NCI-H226 (cell line): ENCODE measurements at regions not wholly inside any gene's neighbourhood (a gene's known extent, or its start where the extent isn't known, plus 50 kb on each side); places are given as distances from the start of the nearest gene placed in this dataset.
"Not testable (repeated sequence)": the region's sequence is repeated elsewhere in the genome, so short reads cannot be mapped to it uniquely, and the experiment has no call there.

Source experiments
- DNase-seq: peaks from one replicate; pipeline ENCODE4 v3.0.0-alpha.2; 2015

DNA sequence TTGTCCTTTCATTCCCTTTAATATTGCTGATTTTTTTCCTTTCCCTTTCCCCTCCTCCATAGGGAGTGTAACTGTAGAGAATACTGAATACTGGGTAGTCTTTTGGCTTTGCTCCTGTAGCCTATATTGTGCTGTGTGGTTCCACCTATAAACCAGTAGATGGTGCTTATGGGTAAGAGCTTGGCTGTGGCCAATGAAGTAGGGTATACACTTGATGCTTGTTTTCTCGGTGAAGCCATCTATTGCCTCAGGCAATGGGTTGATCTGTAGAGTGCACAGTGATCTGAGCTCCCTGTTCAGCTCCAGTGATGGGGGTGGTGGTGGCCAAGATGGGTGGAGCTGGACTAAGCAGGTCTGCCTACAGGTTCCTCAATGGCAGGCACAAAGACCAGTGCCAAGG is 203.3 kb upstream of the IMPG1 start:
- DNase-seq, result peak; percentile 34

DNA sequence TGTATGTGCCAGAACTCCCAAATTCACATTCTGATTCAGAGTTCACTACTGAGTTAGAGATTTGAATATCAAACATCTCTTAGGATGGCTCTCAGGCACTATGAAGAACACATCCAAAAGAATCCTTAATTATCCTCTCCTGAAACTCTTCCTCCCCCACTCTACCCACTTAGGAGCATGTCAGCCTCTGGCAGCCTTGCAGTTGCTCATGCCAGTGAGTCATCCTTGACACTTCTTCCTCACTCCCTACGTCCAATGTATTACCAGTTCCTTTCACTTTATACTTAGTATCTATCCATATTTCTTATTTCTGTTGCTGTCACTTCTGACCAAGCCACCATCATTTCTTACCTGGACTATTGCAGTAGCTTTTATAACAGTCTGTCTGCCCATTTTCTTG is 192.0 kb upstream of the IMPG1 start:
- DNase-seq, result peak; percentile 54

DNA sequence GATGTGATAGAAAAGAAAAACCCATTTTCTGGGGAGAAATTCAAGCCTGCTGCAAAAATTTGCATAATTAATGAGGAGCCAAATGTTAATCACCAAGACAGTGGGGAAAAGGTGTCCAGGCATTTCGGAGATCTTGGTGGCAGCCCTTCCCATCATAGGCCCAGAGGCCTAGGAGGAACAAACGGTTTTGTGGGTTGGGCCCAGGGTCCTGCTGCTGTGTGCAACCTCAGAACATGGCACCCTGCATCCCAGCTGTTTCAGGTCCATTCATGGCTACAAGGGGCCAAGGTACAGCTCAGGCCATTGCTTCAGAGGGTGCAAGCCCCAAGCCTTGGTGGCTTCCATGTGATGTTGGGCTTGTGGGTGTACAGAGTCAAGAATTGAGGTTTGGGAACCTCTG is 189.8 kb upstream of the IMPG1 start:
- DNase-seq, result no peak

DNA sequence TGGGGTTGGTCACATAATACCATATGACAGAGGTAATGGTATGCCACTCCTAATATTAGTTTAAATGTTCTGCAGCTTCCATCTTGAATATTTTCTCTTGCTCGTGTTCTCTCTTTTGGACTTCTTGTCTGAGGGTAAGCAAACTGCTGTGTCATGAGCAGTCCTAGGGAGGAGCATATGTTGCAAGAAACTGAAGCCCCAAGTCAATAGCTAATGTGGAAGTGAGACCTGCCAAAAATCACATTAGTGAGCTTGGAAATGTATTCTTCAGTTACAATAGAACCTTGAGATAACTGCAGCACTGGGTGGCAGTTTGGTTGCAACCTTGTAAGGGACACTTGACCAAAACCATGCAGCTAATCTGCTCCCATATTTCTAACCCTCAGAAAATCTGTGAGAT is 178.2 kb upstream of the IMPG1 start:
- DNase-seq, result no peak

DNA sequence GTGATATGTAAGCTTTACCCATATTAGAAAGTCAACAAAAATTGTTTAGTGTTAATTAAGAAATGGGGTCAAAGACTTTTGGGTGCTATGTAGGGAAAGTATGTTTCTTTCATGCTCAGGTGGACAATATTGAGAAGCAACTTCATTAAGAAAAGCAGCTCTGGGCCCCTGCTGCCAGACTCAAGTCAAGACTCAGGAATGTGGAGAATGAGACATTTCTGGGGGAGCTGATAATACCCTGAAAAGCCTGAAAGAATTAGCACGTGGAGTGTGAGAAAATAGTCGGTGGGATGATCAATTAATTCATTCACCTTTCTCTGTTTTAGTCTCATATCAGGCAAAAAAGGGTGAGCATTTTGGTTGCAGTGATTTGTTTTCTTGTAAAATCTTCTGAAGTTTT is 175.1 kb upstream of the IMPG1 start:
- no peak for DNase-seq

DNA sequence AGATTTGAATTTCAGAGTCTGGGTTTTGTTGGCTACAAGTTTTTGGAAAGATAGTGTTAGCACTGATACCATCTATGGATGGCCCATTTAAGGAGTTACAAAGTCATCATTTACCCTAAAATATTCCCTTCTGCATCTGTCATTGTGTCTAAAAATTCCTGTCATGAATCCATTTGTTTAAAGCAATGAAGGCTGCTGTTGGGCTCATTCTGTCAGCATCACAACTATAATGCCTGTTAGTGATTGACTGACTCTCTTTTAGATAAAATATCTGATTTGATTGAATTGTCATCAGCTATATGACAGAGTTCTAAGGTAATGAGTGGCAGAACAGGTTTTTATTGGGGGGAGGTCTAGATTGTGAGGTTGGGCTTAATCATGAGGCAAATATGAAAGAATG is 167.6 kb upstream of the IMPG1 start:
- no peak for DNase-seq

DNA sequence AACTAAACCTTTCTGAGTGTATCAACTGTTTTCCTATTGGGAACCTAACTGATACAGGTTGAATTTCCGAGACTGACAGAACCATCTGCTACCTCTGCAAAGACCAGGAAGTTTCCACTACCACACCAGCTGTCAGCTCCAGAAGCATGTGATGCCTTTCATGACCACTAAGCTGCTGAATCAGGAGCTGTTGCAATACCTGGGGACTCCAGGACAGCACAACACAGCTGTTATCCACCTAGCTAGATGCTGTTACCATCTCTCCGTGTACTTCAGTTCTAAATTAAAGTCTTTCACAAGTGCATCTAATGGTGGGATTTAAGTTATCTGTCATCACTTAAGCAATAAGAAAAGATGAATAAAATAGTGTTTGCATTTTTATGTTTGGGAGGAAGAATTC is 158.2 kb upstream of the IMPG1 start:
- no peak for DNase-seq

DNA sequence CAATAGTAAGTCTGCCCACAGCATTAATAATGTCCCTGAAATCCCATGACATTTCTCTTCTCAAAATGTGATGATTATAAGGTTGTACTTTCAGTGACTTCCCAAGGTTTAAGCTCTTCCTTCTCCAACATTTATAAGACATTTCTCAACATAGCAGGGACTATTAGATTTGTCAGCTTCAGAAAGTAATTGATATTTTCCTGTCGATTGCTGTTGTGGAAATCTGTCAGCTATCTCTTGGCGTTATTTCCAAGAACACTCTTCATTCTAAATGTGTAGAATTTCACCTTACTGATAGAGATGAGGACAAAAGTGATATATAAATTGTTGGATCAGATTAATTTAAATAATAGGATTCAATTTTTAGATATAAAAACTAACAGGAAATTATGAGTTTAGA is 149.7 kb upstream of the IMPG1 start:
- no peak for DNase-seq

DNA sequence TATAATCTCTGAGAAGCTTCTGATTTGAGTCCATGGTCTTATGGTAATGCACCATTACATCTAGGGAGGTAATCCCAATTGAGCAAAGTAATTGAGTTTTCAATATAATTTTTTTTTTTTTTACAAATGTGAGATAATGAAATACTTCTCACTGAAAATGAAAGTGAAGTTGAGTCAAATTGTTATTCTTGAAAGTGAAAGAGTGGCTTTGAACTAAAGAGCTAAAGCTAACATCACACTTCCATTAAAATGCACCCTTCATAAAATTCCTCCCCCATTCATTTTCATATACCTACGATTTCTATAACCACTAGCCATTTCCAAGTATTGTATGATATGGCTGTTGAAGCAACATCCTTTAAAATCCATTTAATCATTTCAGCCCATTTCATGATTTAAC is 149.1 kb upstream of the IMPG1 start:
- DNase-seq, result no peak

DNA sequence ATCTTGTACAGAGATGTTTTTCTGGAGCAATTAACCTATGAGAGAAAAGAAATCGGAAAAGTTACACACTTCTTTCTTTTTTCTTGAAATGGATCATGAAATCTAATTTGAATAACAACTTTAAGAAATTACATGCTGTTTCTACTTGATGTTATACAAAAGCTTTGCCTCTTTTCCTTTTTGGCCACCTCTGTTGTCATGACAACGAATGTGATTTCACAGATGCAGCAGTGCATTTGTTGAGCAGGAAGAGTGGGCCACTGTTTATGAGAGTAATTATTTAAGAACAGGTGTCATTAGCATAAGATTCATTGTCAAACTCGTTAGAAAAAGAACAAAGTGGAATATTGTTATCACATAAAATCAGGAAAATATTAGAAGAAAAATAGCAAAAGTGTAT is 148.3 kb upstream of the IMPG1 start:
- DNase-seq, result no peak

DNA sequence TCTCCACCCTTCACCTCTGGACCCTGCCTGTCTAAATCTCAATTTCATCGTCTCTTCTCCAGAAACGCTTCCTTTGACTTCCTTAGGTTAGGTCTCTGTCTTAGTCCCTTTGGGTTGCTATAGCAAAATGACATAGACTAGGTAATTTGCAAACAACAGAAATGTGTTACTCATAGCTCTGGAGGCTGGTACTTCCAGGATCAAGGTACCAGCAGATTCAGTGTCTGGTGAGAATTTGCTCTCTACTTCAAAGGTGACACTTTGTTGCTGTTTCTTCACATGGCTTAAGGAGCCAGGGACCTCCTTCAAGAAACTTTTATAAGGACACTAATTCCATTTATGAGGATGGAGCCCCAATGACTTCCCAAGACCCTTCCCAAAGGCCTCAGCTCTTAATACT is 145.1 kb upstream of the IMPG1 start:
- DNase-seq, result no peak

DNA sequence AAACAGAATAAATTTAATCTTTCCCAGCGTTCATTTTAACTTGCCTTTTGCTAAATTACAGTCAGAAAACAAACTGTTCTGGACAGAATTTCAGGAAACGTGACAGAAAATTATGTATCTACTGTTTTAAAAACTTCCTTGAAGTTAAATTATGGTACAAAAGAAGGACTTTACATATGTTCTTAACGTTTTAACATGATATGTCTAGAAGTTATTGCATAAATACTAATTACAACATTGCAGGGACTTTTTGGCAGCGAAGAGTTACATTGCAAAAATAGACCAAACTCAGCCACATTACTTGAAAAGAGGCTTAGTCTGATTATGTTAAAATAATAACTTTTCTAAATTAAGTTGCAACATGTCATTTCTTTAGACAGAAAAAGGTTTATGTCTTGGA is 142.1 kb upstream of the IMPG1 start:
- DNase-seq, result no peak

DNA sequence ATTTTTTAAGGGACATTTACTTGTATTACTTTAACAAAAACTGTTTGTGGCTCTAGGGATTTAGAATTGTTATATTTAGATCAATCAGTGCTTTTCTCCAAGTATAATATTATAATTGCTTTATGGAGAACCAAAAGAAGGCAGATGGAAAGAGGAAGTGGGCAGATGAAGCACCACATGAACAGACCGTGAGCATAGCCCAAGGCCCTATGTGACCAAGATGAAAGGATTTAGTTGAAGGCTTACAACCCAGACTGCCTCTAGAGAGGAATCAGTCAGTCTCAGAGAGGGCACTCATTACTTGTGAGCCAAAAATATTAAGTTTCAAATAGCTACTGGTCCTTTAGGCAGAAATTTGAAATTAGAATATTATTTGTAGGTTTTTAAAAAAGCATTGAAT is 102.3 kb upstream of the IMPG1 start:
- DNase-seq, result no peak

DNA sequence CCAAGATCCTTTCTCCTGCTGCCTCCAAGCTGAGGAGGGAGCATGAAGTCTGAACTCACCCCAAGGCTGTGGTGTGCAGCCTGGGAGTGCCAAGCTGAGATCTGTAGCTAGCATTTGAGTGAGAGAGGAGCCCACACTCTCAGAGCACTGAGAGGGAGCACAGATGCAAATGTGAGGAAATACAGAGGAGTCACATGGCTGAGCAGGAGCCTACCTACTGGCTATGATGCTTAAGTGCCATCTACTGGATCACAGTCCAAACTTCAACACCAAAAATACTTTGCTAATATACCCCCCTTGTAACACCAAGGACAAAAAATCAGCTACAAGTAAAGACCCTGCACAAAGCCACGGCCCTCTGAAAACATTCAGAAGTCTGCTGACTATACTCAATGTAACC is 94.4 kb upstream of the IMPG1 start:
- no peak for DNase-seq

DNA sequence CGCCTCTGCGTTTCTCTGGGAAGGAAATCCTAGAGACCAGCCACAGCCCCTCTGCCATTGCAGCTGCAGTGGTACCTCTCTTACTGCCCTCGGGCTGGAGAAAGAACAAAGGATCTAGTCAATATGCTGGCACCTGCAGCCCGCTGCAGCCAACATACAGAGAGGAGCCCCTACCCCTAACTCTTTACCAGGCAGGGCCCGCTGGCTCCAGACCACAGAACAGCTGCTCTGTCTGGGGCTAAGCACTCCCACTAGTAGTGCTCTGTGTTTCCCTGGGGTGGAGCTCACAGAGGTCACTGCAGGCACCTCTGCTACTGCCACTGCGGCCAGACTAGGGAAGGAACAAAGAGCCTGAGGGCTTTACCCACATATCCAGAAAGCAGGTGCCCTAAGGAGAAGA is 93.8 kb upstream of the IMPG1 start:
- no peak for DNase-seq

DNA sequence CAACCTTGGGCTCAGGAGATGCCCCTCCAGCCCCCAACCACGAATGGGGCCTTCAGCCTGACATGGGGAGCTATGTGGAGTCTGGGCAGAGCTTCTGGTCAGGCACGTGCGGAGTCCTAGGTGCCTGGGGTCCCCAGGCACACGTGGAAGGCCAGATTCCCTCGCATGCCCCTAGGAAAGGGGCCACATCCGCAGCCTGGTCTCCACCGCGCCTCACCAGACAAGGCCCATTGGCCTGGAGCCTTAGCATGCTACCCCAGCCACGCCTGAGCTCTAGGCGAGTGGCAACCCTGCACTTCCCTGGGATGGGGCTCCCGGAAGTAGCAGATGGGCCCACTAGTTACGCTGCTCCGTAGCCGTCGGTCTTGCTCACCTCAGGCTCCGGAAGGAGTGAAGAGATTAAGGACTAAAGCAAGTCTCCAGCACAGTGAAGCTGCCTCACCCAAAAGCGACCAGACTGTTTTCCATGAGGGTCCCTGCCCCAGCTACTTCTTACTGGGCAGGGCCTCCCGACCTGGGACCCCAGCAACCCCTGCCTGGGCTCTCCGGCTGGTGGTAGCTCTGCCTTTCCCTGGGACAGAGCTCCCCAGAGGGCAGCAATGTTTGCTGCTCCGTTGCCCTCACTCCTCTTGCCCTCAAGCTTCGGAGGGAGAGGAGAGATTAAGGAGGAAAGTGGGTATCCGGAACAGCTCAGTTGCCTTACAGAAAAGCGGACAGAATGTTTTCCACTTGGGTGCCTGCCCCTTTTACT is 93.2 kb upstream of the IMPG1 start:
- DNase-seq, result no peak

DNA sequence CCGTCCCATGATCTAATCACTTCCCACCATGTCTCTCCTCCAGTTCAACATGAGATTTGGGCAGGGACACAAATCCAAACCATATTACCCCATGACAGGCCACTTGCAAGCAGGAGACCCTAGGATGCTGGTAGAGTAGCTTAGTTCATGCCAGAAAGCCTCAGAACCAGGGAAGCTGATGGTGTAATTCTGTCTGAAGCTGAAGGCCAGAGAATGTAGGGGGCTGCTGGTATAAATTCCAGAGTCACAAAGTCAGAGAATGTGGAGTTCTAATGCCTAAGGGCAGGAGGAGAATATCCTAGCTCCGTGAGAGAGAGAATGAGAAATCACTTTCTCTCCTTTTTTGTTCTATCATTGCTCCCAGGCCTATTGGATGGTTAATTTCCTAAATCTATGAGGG is 90.3 kb upstream of the IMPG1 start:
- no peak for DNase-seq

DNA sequence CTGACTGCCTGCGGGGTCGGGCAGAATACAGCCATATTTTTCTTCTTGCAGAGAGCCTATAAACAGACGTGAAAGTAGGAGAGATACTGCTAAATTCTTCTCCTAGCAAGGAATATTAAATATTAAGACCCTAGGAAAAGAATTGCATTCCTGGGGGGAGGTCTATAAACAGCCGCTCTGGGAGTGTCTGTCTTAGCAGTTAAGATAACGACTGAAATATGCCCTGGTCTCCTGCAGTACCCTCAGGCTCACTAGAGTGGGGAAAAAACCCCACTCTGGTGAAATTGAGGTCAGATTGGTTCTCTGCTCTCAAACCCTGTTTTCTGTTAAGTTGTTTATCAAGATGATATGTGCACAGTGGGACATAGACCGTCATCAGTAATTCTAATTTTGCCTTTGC is 85.3 kb upstream of the IMPG1 start:
- DNase-seq, result not testable (repeated sequence)

DNA sequence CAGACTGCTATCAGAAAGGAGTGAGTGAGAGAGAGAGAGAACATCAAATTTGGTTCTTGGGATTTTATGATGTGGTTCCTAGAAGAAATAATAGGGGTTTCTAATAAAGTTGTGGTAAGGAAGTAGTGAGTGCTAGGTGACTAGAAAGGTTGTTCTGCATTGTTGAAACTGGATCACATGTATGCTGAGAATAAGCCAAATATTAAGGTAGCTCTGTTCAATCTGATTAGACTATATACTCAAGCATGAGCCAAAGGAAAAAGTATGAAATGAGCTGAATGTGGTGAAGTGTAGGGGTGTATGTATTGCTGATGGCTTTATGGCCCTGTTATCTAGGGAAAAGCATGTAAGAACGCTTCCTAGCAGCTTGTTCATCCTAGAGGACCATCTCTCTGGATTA is 63.0 kb upstream of the IMPG1 start:
- no peak for DNase-seq

DNA sequence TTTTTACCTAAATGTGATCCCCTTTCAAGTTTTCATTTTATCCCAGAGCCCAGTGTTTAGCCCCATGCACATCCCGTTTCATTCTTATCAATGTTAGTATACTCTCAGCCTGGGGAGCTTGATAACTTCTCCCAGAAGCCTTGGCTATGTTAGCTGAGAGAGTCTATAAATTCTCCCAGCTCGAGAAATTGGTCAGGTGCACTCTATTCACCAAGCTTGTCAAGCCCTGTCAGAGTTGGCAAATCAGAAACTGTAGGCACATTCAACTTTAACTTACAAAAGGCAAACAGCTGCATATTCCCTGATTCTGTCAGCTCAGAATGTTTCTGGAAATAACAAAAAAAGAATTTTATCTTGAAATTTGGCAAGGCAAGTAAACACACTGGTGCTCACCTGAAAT is 62.2 kb upstream of the IMPG1 start:
- DNase-seq, result no peak

DNA sequence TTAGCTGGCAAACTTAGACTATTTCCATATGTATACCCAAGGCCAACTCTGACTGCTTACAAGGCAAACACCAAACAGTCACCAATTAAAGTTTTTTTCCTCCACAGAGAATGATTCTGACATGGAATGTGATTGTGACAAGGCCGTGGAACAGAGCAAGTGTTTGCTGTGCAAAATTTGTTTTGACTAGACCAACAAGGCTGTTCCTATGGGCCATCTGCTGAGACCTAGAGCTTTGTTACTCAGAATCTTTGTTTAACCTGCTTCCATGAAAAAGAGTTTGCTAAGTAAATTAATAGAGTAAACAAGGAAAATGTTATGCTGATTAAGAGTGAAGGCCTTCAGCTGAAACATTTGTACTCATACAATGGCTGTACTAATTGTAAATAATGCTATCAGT is 51.6 kb upstream of the IMPG1 start:
- DNase-seq, result no peak
